Glutamatergic neuron (in vitro differentiated cells): ENCODE measurements at regions not wholly inside any gene's neighbourhood (a gene's known extent, or its start where the extent isn't known, plus 50 kb on each side); places are given as distances from the start of the nearest gene placed in this dataset.

Experiments used
- DNase-seq: peaks from one replicate; pipeline ENCODE4 v3.0.0; 2022
- H3K27ac Mint-ChIP-seq: one replicate; pipeline ENCODE4 v1.8.0; 2020; ENCODE audit warnings: mild to moderate bottlenecking, mixed read lengths, inconsistent platforms; ENCODE audit not compliant: unreplicated experiment
- H3K27me3 Mint-ChIP-seq: one replicate; pipeline ENCODE4 v1.8.0; 2020; ENCODE audit warnings: mild to moderate bottlenecking, moderate library complexity, mixed read lengths, inconsistent platforms; ENCODE audit not compliant: unreplicated experiment
- H3K36me3 Mint-ChIP-seq: one replicate; pipeline ENCODE4 v1.8.0; 2020; ENCODE audit warnings: mild to moderate bottlenecking, mixed read lengths, inconsistent platforms; ENCODE audit not compliant: unreplicated experiment
- H3K4me1 Mint-ChIP-seq: one replicate; pipeline ENCODE4 v1.8.0; 2020; ENCODE audit warnings: mild to moderate bottlenecking, low read depth, mixed read lengths, inconsistent platforms; ENCODE audit not compliant: unreplicated experiment
- H3K4me3 Mint-ChIP-seq: one replicate; pipeline ENCODE4 v1.8.0; 2020; ENCODE audit warnings: mild to moderate bottlenecking, mixed read lengths, inconsistent platforms; ENCODE audit not compliant: unreplicated experiment
- H3K9me3 Mint-ChIP-seq: one replicate; pipeline ENCODE4 v1.8.0; 2020; ENCODE audit warnings: mild to moderate bottlenecking, moderate library complexity, mixed read lengths, inconsistent platforms; ENCODE audit not compliant: unreplicated experiment
- CTCF ChIP-seq: fragments of 200-600 bp; sonication (generic); IDR thresholded peaks from one replicate; pipeline ENCODE4 v1.5.0; 2021; ENCODE audit not compliant: partially characterized antibody, unreplicated experiment

- Mint-ChIP-seq H3K27me3 (peaks cover 2% of the 10 kb centered on the region), H3K27ac (no peak overlapping the region), H3K9me3 (peaks cover 2% of the 10 kb centered on the region), H3K4me3 (no peak overlapping the region), H3K36me3 (peaks cover 18% of the 10 kb centered on the region), H3K4me1 (no peaks in the 10 kb centered on the region)
- DNase-seq = no peak
- no peak for TF ChIP-seq CTCF
Measured at GRCh38 chr12:31849090-31849687, 110.0 kb upstream of the RESF1 start.

GRCh38 chr12:31846405-31846804 lies 112.8 kb upstream of the RESF1 start:
- TF ChIP-seq CTCF = no peak
- Mint-ChIP-seq H3K27ac (no peak overlapping the region), H3K36me3 (peaks cover 23% of the 10 kb centered on the region), H3K4me1 (no peaks in the 10 kb centered on the region), H3K9me3 (peaks cover 7% of the 10 kb centered on the region), H3K27me3 (peaks cover 2% of the 10 kb centered on the region), H3K4me3 (no peak overlapping the region)
- DNase-seq = no peak

- no peak overlapping the region for H3K4me3 Mint-ChIP-seq
- H3K27ac Mint-ChIP-seq = no peak overlapping the region
- no peak for TF ChIP-seq CTCF
- H3K4me1 Mint-ChIP-seq = no peaks in the 10 kb centered on the region
- H3K9me3 Mint-ChIP-seq = peaks cover 11% of the 10 kb centered on the region
- no peaks in the 10 kb centered on the region for H3K27me3 Mint-ChIP-seq
- no peak for DNase-seq
- peaks cover 23% of the 10 kb centered on the region for H3K36me3 Mint-ChIP-seq
Measured at GRCh38 chr12:31845613-31846322, 113.4 kb upstream of the RESF1 start.

GRCh38 chr12:31843398-31844095 lies 114.7 kb upstream of the AMN1 start:
- H3K9me3 Mint-ChIP-seq = peaks cover 12% of the 10 kb centered on the region
- no peak overlapping the region for H3K27ac Mint-ChIP-seq
- H3K4me1 Mint-ChIP-seq = no peaks in the 10 kb centered on the region
- TF ChIP-seq CTCF = no peak
- H3K27me3 Mint-ChIP-seq = no peaks in the 10 kb centered on the region
- H3K36me3 Mint-ChIP-seq = peaks cover 23% of the 10 kb centered on the region
- no peak overlapping the region for H3K4me3 Mint-ChIP-seq
- DNase-seq = no peak

- Mint-ChIP-seq H3K36me3 (peaks cover 4% of the 10 kb centered on the region), H3K9me3 (peaks cover 5% of the 10 kb centered on the region), H3K4me1 (no peaks in the 10 kb centered on the region), H3K27ac (no peak overlapping the region), H3K27me3 (no peaks in the 10 kb centered on the region), H3K4me3 (no peak overlapping the region)
- no peak for DNase-seq
- TF ChIP-seq CTCF = no peak
Measured at GRCh38 chr12:31837913-31838312, 109.1 kb upstream of the AMN1 start.
